ENCODE measurements at regions not wholly inside any gene's neighbourhood (a gene's known extent, or its start where the extent isn't known, plus 50 kb on each side); places are given as distances from the start of the nearest gene placed in this dataset.

DNA sequence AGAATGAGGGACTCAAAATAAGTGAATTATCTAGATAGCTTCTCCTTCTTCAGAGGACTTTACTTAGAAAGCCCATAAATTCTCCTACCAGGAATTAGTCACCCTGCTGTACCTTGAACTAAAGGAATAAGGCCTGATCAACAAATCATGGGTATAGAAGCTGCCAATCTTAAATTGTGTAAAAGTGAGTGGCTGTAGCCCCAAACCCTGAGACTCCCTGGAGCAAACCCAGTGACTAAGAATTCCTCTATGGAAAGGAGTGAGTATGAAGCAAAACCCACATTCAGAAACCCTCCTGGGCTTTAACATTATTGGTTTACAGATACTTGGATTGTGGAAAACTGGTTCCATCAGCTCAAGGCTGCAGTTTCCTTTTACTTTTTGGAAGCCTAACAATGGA lies 285.8 kb upstream of the TBX18 start:
- no peak for TF ChIP-seq ZNF274 (IDR thresholded peaks at IDR 0.05; ENCODE audit: low read depth, low read length)
- no peak for TF ChIP-seq YY1 (IDR thresholded peaks at IDR 0.05; ENCODE audit: insufficient read depth, insufficient read length)
